Smooth muscle cell (in vitro differentiated cells): ENCODE measurements at regions not wholly inside any gene's neighbourhood (a gene's known extent, or its start where the extent isn't known, plus 50 kb on each side); places are given as distances from the start of the nearest gene placed in this dataset.
"Not testable (repeated sequence)": the region's sequence is repeated elsewhere in the genome, so short reads cannot be mapped to it uniquely, and the experiment has no call there.

Source experiments
- DNase-seq: peaks from one replicate; lab custom pipeline; 2025; ENCODE audit not compliant: unreplicated experiment; lab: John Stamatoyannopoulos, UW
- H2AFZ ChIP-seq: fragments of 200-600 bp; sonication (generic); 2 replicates; pipeline ENCODE4 v1.6.0; 2016; ENCODE audit warnings: antibody characterized with exemption, low read depth, mild to moderate bottlenecking
- H3F3A ChIP-seq: fragments of 200-600 bp; sonication (generic); 2 replicates; pipeline ENCODE4 v1.6.0; 2017; ENCODE audit warnings: antibody characterized with exemption, low read depth
- H3K27ac ChIP-seq: fragments of 200-600 bp; sonication (generic); 2 replicates; pipeline ENCODE4 v1.5.1; 2016; ENCODE audit warnings: low read depth, mild to moderate bottlenecking
- H3K27me3 ChIP-seq: fragments of 200-600 bp; sonication (generic); 2 replicates; pipeline ENCODE4 v1.6.1; 2016; ENCODE audit warnings: low read depth, mild to moderate bottlenecking
- H3K36me3 ChIP-seq: fragments of 200-600 bp; sonication (generic); 2 replicates; pipeline ENCODE4 v1.5.1; 2016; ENCODE audit warnings: low read depth
- H3K4me1 ChIP-seq: fragments of 200-600 bp; sonication (generic); 2 replicates; pipeline ENCODE4 v1.5.1; 2016; ENCODE audit warnings: low read depth
- H3K4me2 ChIP-seq: fragments of 200-600 bp; sonication (generic); 2 replicates; pipeline ENCODE4 v1.6.0; 2016; ENCODE audit warnings: mild to moderate bottlenecking
- H3K4me3 ChIP-seq: fragments of 200-600 bp; sonication (generic); 2 replicates; pipeline ENCODE4 v1.5.1; 2016; ENCODE audit warnings: mild to moderate bottlenecking
- H3K79me2 ChIP-seq: fragments of 200-600 bp; sonication (generic); 2 replicates; pipeline ENCODE4 v1.6.0; 2016; ENCODE audit warnings: low read depth, mild to moderate bottlenecking
- H3K9ac ChIP-seq: fragments of 200-600 bp; sonication (generic); 2 replicates; pipeline ENCODE4 v1.6.0; 2016; ENCODE audit warnings: low read depth
- H3K9me3 ChIP-seq: fragments of 200-600 bp; sonication (generic); replicated peaks from 2 replicates; pipeline ENCODE4 v1.5.1; 2016; ENCODE audit warnings: low read depth
- H4K20me1 ChIP-seq: fragments of 200-600 bp; sonication (generic); 2 replicates; pipeline ENCODE4 v1.6.0; 2016; ENCODE audit warnings: low read depth
- CTCF ChIP-seq: fragments of 200-600 bp; sonication (generic); IDR thresholded peaks from 2 replicates; pipeline ENCODE4 v1.5.1; 2017; ENCODE audit warnings: borderline replicate concordance, mild to moderate bottlenecking, antibody characterized with exemption; ENCODE audit not compliant: insufficient read depth, poor library complexity, severe bottlenecking
- WGBS: methylation state at CpG from one replicate; pipeline ENCODE4 v1.1.7; 2016; ENCODE audit warnings: low lambda C conversion rate; 5-methylcytosine and 5-hydroxymethylcytosine counted together

GRCh38 chr1:168466092-168466713 lies 77.6 kb downstream of the XCL2 start:
- no peak overlapping the region for H3K4me3 ChIP-seq
- peaks cover 23% of the 10 kb centered on the region for H3F3A ChIP-seq
- H3K36me3 ChIP-seq: no peaks in the 10 kb centered on the region
- H3K79me2 ChIP-seq: no peaks in the 10 kb centered on the region
- no peak for DNase-seq
- H2AFZ ChIP-seq: peak overlapping the region; percentile 42
- no peaks in the 10 kb centered on the region for H3K27me3 ChIP-seq
- no peak overlapping the region for H3K9ac ChIP-seq
- TF ChIP-seq CTCF: no peak
- 35% methylated on average over 5 of the region's 5 CpGs for WGBS
- H3K4me2 ChIP-seq: peak overlapping the region; percentile 23
- H4K20me1 ChIP-seq: no peaks in the 10 kb centered on the region
- no peak overlapping the region for H3K27ac ChIP-seq
- H3K9me3 ChIP-seq: no peaks in the 10 kb centered on the region
- H3K4me1 ChIP-seq: peaks cover 32% of the 10 kb centered on the region

DNA sequence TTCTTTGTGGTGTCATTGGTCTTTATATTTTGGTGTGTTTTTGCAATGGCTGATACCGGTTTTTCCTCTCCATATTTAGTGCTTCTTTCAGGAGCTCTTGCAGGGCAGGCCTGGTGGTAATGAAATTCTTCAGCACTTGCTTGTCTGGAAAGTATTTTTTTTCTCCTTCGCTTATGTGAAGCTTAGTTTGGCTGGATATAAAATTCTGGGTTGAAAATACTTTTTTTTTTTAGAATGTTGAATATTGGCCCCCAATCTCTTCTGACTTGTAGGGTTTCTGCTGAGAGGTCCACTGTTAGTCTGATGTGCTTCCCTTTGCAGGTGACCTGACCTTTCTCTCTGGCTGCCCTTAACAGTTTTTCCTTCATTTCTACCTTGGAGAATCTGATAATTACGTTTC lies 82.7 kb downstream of the XCL2 start:
- not testable (repeated sequence) for H3K9me3 ChIP-seq, H3K4me1 ChIP-seq, H3F3A ChIP-seq, H4K20me1 ChIP-seq, H3K27ac ChIP-seq, H2AFZ ChIP-seq, H3K4me2 ChIP-seq, DNase-seq, H3K36me3 ChIP-seq, H3K9ac ChIP-seq, H3K4me3 ChIP-seq, H3K27me3 ChIP-seq, H3K79me2 ChIP-seq
- 90% methylated on average over 3 of the region's 3 CpGs for WGBS

DNA sequence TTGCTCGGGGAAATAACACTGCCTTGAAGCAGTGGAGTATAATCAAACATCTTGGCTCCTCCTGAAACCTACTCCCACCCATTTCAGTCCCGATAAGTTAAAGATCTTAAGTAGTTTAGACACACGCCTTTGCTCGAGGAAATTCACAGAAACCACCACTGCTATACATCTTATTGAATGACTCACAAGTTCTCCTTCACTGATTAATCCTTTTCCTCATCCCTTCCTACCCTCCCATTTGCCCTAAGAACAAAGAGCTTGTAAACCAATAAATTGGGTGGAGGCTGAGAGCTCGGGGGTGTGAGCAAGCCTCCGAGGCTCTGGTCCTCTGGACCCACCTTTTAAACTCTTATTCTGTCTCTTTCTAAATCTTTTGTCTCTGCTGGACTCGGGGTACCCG lies 86.5 kb downstream of the XCL2 start:
- WGBS: 50% methylated on average over 8 of the region's 8 CpGs
- H3K4me2 ChIP-seq: peak overlapping the region; percentile 32
- H3K27ac ChIP-seq: not testable (repeated sequence)

DNA sequence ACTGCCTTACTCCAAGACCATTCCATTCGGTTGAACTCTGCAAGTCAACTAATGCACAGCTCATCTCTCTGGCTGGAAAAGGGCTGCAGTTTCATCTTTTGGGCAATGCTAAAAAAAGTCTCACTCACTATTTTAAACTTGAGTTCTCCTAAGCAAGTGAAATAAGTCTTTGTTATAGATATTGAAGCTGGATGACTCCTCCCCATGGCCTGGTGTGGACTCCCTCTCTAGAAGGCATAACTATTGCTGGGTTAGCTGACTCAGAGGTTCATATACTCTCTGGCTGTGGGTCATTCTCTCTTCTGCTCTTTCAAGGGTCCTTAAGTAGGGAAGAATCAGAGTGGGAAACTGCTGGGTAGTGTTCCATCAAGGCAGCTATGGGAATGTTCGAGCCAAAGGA lies 88.0 kb downstream of the XCL2 start:
- H2AFZ ChIP-seq: no peak overlapping the region
- H3K4me2 ChIP-seq: no peak overlapping the region
- H4K20me1 ChIP-seq: no peaks in the 10 kb centered on the region
- no peak overlapping the region for H3K4me3 ChIP-seq
- no peak for DNase-seq
- no peaks in the 10 kb centered on the region for H3K4me1 ChIP-seq
- H3K9ac ChIP-seq: no peak overlapping the region
- 93% methylated on average over 2 of the region's 2 CpGs for WGBS
- H3K9me3 ChIP-seq: no peaks in the 10 kb centered on the region
- no peaks in the 10 kb centered on the region for H3F3A ChIP-seq
- no peak for TF ChIP-seq CTCF
- no peaks in the 10 kb centered on the region for H3K36me3 ChIP-seq
- no peak overlapping the region for H3K27ac ChIP-seq
- no peaks in the 10 kb centered on the region for H3K79me2 ChIP-seq
- no peaks in the 10 kb centered on the region for H3K27me3 ChIP-seq

More for the DNA sequence above, 86.5 kb downstream of the XCL2 start:
- H3K9me3 ChIP-seq, H3K4me1 ChIP-seq, H4K20me1 ChIP-seq, H2AFZ ChIP-seq, H3K27me3 ChIP-seq, H3K9ac ChIP-seq, H3K4me3 ChIP-seq, H3K79me2 ChIP-seq, H3F3A ChIP-seq, DNase-seq, H3K36me3 ChIP-seq: not testable (repeated sequence)
